KOPT-K1 (cell line): ENCODE measurements at regions not wholly inside any gene's neighbourhood (a gene's known extent, or its start where the extent isn't known, plus 50 kb on each side); places are given as distances from the start of the nearest gene placed in this dataset.
"Not testable (repeated sequence)": the region's sequence is repeated elsewhere in the genome, so short reads cannot be mapped to it uniquely, and the experiment has no call there.

Experiments used
- H3K27ac ChIP-seq: fragments of 200-600 bp; sonication (generic); 2 replicates; pipeline ENCODE4 v1.5.1; 2016; ENCODE audit warnings: antibody characterized with exemption, mild to moderate bottlenecking, low read depth, low read length; ENCODE audit not compliant: poor library complexity, severe bottlenecking
- H3K36me3 ChIP-seq: fragments of 200-600 bp; sonication (generic); 2 replicates; pipeline ENCODE4 v1.5.1; 2017; ENCODE audit warnings: antibody characterized with exemption, mild to moderate bottlenecking, low read length, moderate library complexity; ENCODE audit not compliant: insufficient read depth
- H3K9me3 ChIP-seq: fragments of 200-600 bp; sonication (generic); 2 replicates; pipeline ENCODE4 v1.5.1; 2017; ENCODE audit warnings: antibody characterized with exemption, low read length, mild to moderate bottlenecking; ENCODE audit not compliant: insufficient read depth, poor library complexity, severe bottlenecking

GRCh38 chr3:27560484-27561056, 76.4 kb upstream of the SLC4A7 start:
- Histone ChIP-seq H3K9me3 (no peaks in the 10 kb centered on the region), H3K36me3 (no peaks in the 10 kb centered on the region), H3K27ac (no peak overlapping the region)

- no peaks in the 10 kb centered on the region for H3K36me3 ChIP-seq
- no peak overlapping the region for H3K27ac ChIP-seq
- no peaks in the 10 kb centered on the region for H3K9me3 ChIP-seq
Measured at GRCh38 chr3:27559835-27560234, 75.7 kb upstream of the SLC4A7 start.

- H3K9me3 ChIP-seq: no peaks in the 10 kb centered on the region
- no peak overlapping the region for H3K27ac ChIP-seq
- H3K36me3 ChIP-seq: no peaks in the 10 kb centered on the region
Measured at GRCh38 chr3:27559381-27559780, 75.2 kb upstream of the SLC4A7 start.

GRCh38 chr3:27557411-27557810, 73.2 kb upstream of the SLC4A7 start:
- H3K9me3 ChIP-seq: no peaks in the 10 kb centered on the region
- H3K27ac ChIP-seq: no peak overlapping the region

GRCh38 chr3:27556887-27557286, 72.7 kb upstream of the SLC4A7 start:
- Histone ChIP-seq H3K36me3 (no peaks in the 10 kb centered on the region), H3K9me3 (no peaks in the 10 kb centered on the region), H3K27ac (no peak overlapping the region)

More at GRCh38 chr3:27557411-27557810, 73.2 kb upstream of the SLC4A7 start:
- no peaks in the 10 kb centered on the region for H3K36me3 ChIP-seq

GRCh38 chr3:27554706-27555105, 70.5 kb upstream of the SLC4A7 start:
- Histone ChIP-seq H3K27ac (no peak overlapping the region), H3K36me3 (no peaks in the 10 kb centered on the region), H3K9me3 (no peaks in the 10 kb centered on the region)

- Histone ChIP-seq H3K9me3 (no peaks in the 10 kb centered on the region), H3K27ac (no peak overlapping the region)
Measured at GRCh38 chr3:27553886-27554540, 69.8 kb upstream of the SLC4A7 start.

GRCh38 chr3:27552708-27553107, 68.5 kb upstream of the SLC4A7 start:
- H3K9me3 ChIP-seq, H3K36me3 ChIP-seq, H3K27ac ChIP-seq: not testable (repeated sequence)

More at GRCh38 chr3:27553886-27554540, 69.8 kb upstream of the SLC4A7 start:
- no peaks in the 10 kb centered on the region for H3K36me3 ChIP-seq

GRCh38 chr3:27551413-27551812, 67.2 kb upstream of the SLC4A7 start:
- H3K27ac ChIP-seq, H3K36me3 ChIP-seq, H3K9me3 ChIP-seq: not testable (repeated sequence)

GRCh38 chr3:27545061-27545460, 60.9 kb upstream of the SLC4A7 start:
- H3K9me3 ChIP-seq: no peaks in the 10 kb centered on the region
- H3K36me3 ChIP-seq: no peaks in the 10 kb centered on the region
- H3K27ac ChIP-seq: no peak overlapping the region

- no peaks in the 10 kb centered on the region for H3K36me3 ChIP-seq
- no peaks in the 10 kb centered on the region for H3K9me3 ChIP-seq
- no peak overlapping the region for H3K27ac ChIP-seq
Measured at GRCh38 chr3:27544372-27544865, 60.2 kb upstream of the SLC4A7 start.

- Histone ChIP-seq H3K36me3 (no peaks in the 10 kb centered on the region), H3K27ac (no peak overlapping the region), H3K9me3 (no peaks in the 10 kb centered on the region)
Measured at GRCh38 chr3:27542476-27542875, 58.3 kb upstream of the SLC4A7 start.

- no peaks in the 10 kb centered on the region for H3K36me3 ChIP-seq
- no peak overlapping the region for H3K27ac ChIP-seq
- H3K9me3 ChIP-seq: no peaks in the 10 kb centered on the region
Measured at GRCh38 chr3:27540231-27540630, 56.0 kb upstream of the SLC4A7 start.

GRCh38 chr3:27536491-27536890, 52.3 kb upstream of the SLC4A7 start:
- Histone ChIP-seq H3K36me3 (no peaks in the 10 kb centered on the region), H3K27ac (no peak overlapping the region), H3K9me3 (no peaks in the 10 kb centered on the region)

GRCh38 chr3:27535809-27536392, 51.7 kb upstream of the SLC4A7 start:
- H3K9me3 ChIP-seq: no peaks in the 10 kb centered on the region
- no peaks in the 10 kb centered on the region for H3K36me3 ChIP-seq
- H3K27ac ChIP-seq: no peak overlapping the region
